Common myeloid progenitor, CD34-positive (primary cell): ENCODE measurements at regions not wholly inside any gene's neighbourhood (a gene's known extent, or its start where the extent isn't known, plus 50 kb on each side); places are given as distances from the start of the nearest gene placed in this dataset.
"Not testable (repeated sequence)": the region's sequence is repeated elsewhere in the genome, so short reads cannot be mapped to it uniquely, and the experiment has no call there.

Experiments used
- CTCF ChIA-PET: fragments of 350-600 bp; sonication (Branson Sonifier 250); formaldehyde crosslinking; loops from one replicate; lab custom pipeline; 2021; ENCODE audit warnings: antibody characterized with exemption; lab: Charles Lee
- POLR2A ChIA-PET: fragments of 350-600 bp; sonication (Branson Sonifier 250); formaldehyde crosslinking; loops from one replicate; lab custom pipeline; 2021; ENCODE audit warnings: antibody characterized with exemption; lab: Charles Lee
- DNase-seq, 3 donors: peaks; one replicate each; pipeline versions ENCODE4 v3.0.0 to v3.0.0-alpha.2; 2013
- H3K27ac ChIP-seq, 2 experiments: 1 replicate in 1 of 2; 2 replicates in 1 of 2; pipeline ENCODE4 v1.7.0; 2013; ENCODE audit warnings: inconsistent platforms in 2 of 2, low read length in 2 of 2, mild to moderate bottlenecking in 2 of 2, low read depth in 1 of 2, moderate library complexity in 1 of 2; ENCODE audit not compliant: severe bottlenecking in 2 of 2, insufficient read depth in 1 of 2, poor library complexity in 1 of 2
- H3K27me3 ChIP-seq, 5 experiments: replicated peaks in 2 of 5; 1 replicate in 3 of 5; 2 replicates in 2 of 5; pipeline versions ENCODE4 v1.6.1 to v1.7.0; 2013; ENCODE audit warnings: low read length in 4 of 5, mild to moderate bottlenecking in 2 of 5, moderate library complexity in 2 of 5, inconsistent platforms in 1 of 5; ENCODE audit not compliant: insufficient read depth in 5 of 5, control insufficient read depth in 4 of 5
- H3K36me3 ChIP-seq, 4 experiments: 1 replicate in 2 of 4; 2 replicates in 2 of 4; pipeline versions ENCODE4 v1.6.1 to v1.7.0; 2013; ENCODE audit warnings: low read length in 3 of 4, control low read depth in 1 of 4, mild to moderate bottlenecking in 1 of 4; ENCODE audit not compliant: control insufficient read depth in 4 of 4, insufficient read depth in 4 of 4
- H3K4me1 ChIP-seq, 4 experiments: 1 replicate in 3 of 4; 2 replicates in 1 of 4; pipeline versions ENCODE4 v1.6.1 to v1.7.1; 2013; ENCODE audit warnings: low read length in 3 of 4, mild to moderate bottlenecking in 3 of 4, control low read depth in 1 of 4, inconsistent platforms in 1 of 4, moderate library complexity in 1 of 4; ENCODE audit not compliant: control insufficient read depth in 4 of 4, insufficient read depth in 4 of 4; ENCODE audit errors: control extremely low read depth in 1 of 4
- H3K4me3 ChIP-seq, 7 experiments: 1 replicate in 4 of 7; 2 replicates in 3 of 7; pipeline versions ENCODE4 v1.5.1 to v1.7.0; 2013; ENCODE audit warnings: mild to moderate bottlenecking in 7 of 7, low read length in 6 of 7, moderate library complexity in 6 of 7, inconsistent platforms in 2 of 7, low read depth in 2 of 7, control low read depth in 1 of 7; ENCODE audit not compliant: insufficient read depth in 4 of 7, control insufficient read depth in 1 of 7; ENCODE audit errors: extremely low read depth in 1 of 7
- H3K9me3 ChIP-seq, 5 experiments: 1 replicate in 4 of 5; 2 replicates in 1 of 5; pipeline versions ENCODE4 v1.6.1 to v1.7.1; 2013; ENCODE audit warnings: low read length in 4 of 5, mild to moderate bottlenecking in 2 of 5, inconsistent platforms in 1 of 5, low read depth in 1 of 5, moderate library complexity in 1 of 5; ENCODE audit not compliant: control insufficient read depth in 4 of 5, insufficient read depth in 2 of 5; ENCODE audit errors: control extremely low read depth in 1 of 5
- WGBS: methylation state at CpG from one replicate; pipeline ENCODE4 v1.1.5; 2013; ENCODE audit not compliant: insufficient coverage; 5-methylcytosine and 5-hydroxymethylcytosine counted together

GRCh38 chr11:37286890-37287289 lies 688.9 kb upstream of the RAG2 start:
- H3K27ac ChIP-seq, result no peak overlapping the region
- no peaks in the 10 kb centered on the region for H3K27me3 ChIP-seq
- no peak overlapping the region for H3K4me3 ChIP-seq
- no peaks in the 10 kb centered on the region for H3K36me3 ChIP-seq
- no peaks in the 10 kb centered on the region for H3K9me3 ChIP-seq
- WGBS, result 92% methylated on average over 2 of the region's 3 CpGs
- DNase-seq, result no peak
- no peaks in the 10 kb centered on the region for H3K4me1 ChIP-seq
- ChIA-PET CTCF (no interaction called here), POLR2A (interaction anchor here (0.6 kb wide), 1 partner anchor 219 kb away, joined by 3 read pairs; no protein-coding TSS in a partner anchor)

- Histone ChIP-seq H3K9me3 (no peaks in the 10 kb centered on the region), H3K27ac (no peak overlapping the region), H3K4me3 (no peak overlapping the region), H3K36me3 (no peaks in the 10 kb centered on the region), H3K27me3 (no peaks in the 10 kb centered on the region), H3K4me1 (no peaks in the 10 kb centered on the region)
- no peak for DNase-seq
- CTCF ChIA-PET, result no interaction called here
- POLR2A ChIA-PET, result no interaction called here
Observed at GRCh38 chr11:37282367-37282766, 684.3 kb upstream of the RAG2 start.

GRCh38 chr11:37280200-37280599 lies 682.2 kb upstream of the RAG2 start:
- no peaks in the 10 kb centered on the region for H3K9me3 ChIP-seq
- ChIA-PET POLR2A (no interaction called here), CTCF (no interaction called here)
- no peaks in the 10 kb centered on the region for H3K4me1 ChIP-seq
- WGBS, result 100% methylated on average over 2 of the region's 2 CpGs
- no peak for DNase-seq
- H3K36me3 ChIP-seq, result no peaks in the 10 kb centered on the region
- H3K27me3 ChIP-seq, result no peaks in the 10 kb centered on the region
- no peak overlapping the region for H3K4me3 ChIP-seq
- H3K27ac ChIP-seq, result no peak overlapping the region

- H3K4me3 ChIP-seq, result no peak overlapping the region
- no peaks in the 10 kb centered on the region for H3K9me3 ChIP-seq
- no peak overlapping the region for H3K27ac ChIP-seq
- WGBS, result no CpG with 5 or more reads among the region's 3 CpGs
- DNase-seq, result no peak
- no peaks in the 10 kb centered on the region for H3K4me1 ChIP-seq
- H3K27me3 ChIP-seq, result no peaks in the 10 kb centered on the region
- H3K36me3 ChIP-seq, result no peaks in the 10 kb centered on the region
- CTCF ChIA-PET, result no interaction called here
- POLR2A ChIA-PET, result no interaction called here
Observed at GRCh38 chr11:37277896-37278465, 679.9 kb upstream of the RAG2 start.

- H3K27ac ChIP-seq, result no peak overlapping the region
- ChIA-PET CTCF (no interaction called here), POLR2A (no interaction called here)
- H3K36me3 ChIP-seq, result no peaks in the 10 kb centered on the region
- no peak overlapping the region for H3K4me3 ChIP-seq
- no peak for DNase-seq
- H3K27me3 ChIP-seq, result no peaks in the 10 kb centered on the region
- no CpG with 5 or more reads among the region's 4 CpGs for WGBS
- no peaks in the 10 kb centered on the region for H3K9me3 ChIP-seq
- no peaks in the 10 kb centered on the region for H3K4me1 ChIP-seq
Observed at GRCh38 chr11:37264783-37265182, 666.7 kb upstream of the RAG2 start.

DNA sequence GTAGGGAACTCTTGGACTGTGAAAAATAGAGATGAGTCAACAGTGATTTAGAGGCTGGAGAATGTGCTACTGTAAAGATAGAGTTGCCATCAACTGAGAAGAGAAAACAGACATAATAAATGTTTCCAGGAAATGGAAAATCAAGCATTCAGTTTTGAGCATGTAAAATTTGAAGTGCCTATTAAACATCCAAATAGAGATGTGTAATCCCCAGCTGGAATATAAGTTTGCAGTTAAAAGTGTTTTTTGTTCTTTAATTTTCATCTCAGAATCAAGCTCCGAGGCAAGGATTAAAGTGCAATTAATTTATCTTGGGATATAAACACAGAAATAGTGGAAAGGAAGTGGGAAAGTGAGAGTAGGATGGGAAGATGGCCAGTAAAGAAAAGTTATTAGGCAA lies 666.0 kb upstream of the RAG2 start:
- H3K4me3 ChIP-seq, result no peak overlapping the region
- no peaks in the 10 kb centered on the region for H3K27me3 ChIP-seq
- H3K4me1 ChIP-seq, result no peaks in the 10 kb centered on the region
- no peaks in the 10 kb centered on the region for H3K9me3 ChIP-seq
- POLR2A ChIA-PET, result no interaction called here
- CTCF ChIA-PET, result no interaction called here
- no peak for DNase-seq
- no peak overlapping the region for H3K27ac ChIP-seq
- 100% methylated on average over 1 of the region's 1 CpG for WGBS
- no peaks in the 10 kb centered on the region for H3K36me3 ChIP-seq

DNA sequence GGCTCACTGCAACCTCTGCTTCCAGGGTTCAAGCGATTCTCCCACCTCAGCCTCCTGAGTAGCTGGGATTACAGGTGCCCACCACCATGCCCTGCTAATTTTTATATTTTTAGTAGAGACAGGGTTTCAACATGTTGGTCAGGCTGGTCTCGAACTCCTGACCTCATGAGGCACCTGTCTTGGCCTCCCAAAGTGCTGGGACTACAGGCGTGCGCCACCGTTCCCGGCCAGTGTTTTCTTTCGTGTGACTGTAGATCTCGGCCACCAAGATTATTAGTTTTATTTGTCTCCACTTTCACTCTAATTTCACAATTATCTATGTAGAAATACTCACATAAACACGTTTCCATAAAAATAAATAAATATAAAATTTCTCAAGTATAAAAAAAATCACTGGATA lies 665.4 kb upstream of the RAG2 start:
- H3K4me3 ChIP-seq, POLR2A ChIA-PET, DNase-seq, H3K27me3 ChIP-seq, CTCF ChIA-PET, H3K36me3 ChIP-seq, H3K27ac ChIP-seq, H3K9me3 ChIP-seq, H3K4me1 ChIP-seq: not testable (repeated sequence)
- WGBS, result 86% methylated on average over 2 of the region's 9 CpGs
